Lower leg skin (tissue), 4 donors: ENCODE measurements at regions not wholly inside any gene's neighbourhood (a gene's known extent, or its start where the extent isn't known, plus 50 kb on each side); places are given as distances from the start of the nearest gene placed in this dataset.

Experiments
- DNase-seq, 2 donors: peaks; one replicate each; pipeline ENCODE4 v3.0.0-alpha.2; 2019; ENCODE audit warnings: low spot score in 2 of 2
- H3K4me3 ChIP-seq: fragments of 200-600 bp; sonication (generic); 2 replicates; pipeline ENCODE4 v1.5.1; 2017; ENCODE audit warnings: mild to moderate bottlenecking, low read depth; ENCODE audit not compliant: poor library complexity, severe bottlenecking
- CTCF ChIP-seq, 3 donors: fragments of 450-650 bp; IDR thresholded peaks; one replicate each; pipeline ENCODE4 v1.5.1; 2016; ENCODE audit warnings: antibody characterized with exemption in 3 of 3, mild to moderate bottlenecking in 3 of 3, moderate library complexity in 2 of 3
- POLR2A ChIP-seq, 2 donors: fragments of 450-650 bp; IDR thresholded peaks; one replicate each; pipeline ENCODE4 v1.6.1; 2016 to 2017; ENCODE audit warnings: antibody characterized with exemption in 2 of 2, mild to moderate bottlenecking in 1 of 2, moderate library complexity in 1 of 2
- WGBS, 2 donors: methylation state at CpG; one replicate each; pipeline ENCODE4 v1.1.5; 2018; 5-methylcytosine and 5-hydroxymethylcytosine counted together
- intact Hi-C: fragments of 100-400 bp; cut with DNase I; formaldehyde crosslinking; loops from one replicate; pipeline ENCODE4 v1.15.0; 2023; ENCODE audit warnings: low total_unique reads

GRCh38 chr10:88187472-88187871 lies 324.0 kb downstream of the PTEN start:
- DNase-seq: no peak
- 79 to 85% methylated on average over 2 of the region's 2 CpGs for WGBS, 2 donors
- TF ChIP-seq POLR2A (IDR thresholded peaks at IDR 0.05): no peak
- TF ChIP-seq CTCF (IDR thresholded peaks at IDR 0.05): no peak
- intact Hi-C loops: no loop called here
- no peak overlapping the region for H3K4me3 ChIP-seq

- H3K4me3 ChIP-seq: no peak overlapping the region
- 76 to 80% methylated on average over 2 of the region's 2 CpGs for WGBS, 2 donors
- no peak for DNase-seq
- intact Hi-C loops: no loop called here
- TF ChIP-seq POLR2A (IDR thresholded peaks at IDR 0.05) (no peak), CTCF (IDR thresholded peaks at IDR 0.05) (no peak)
Measured at GRCh38 chr10:88190123-88190522, 326.7 kb downstream of the PTEN start.

GRCh38 chr10:88190540-88191235 lies 327.3 kb downstream of the PTEN start:
- 70 to 71% methylated on average over 5 of the region's 5 CpGs for WGBS, 2 donors
- no peak for TF ChIP-seq POLR2A (IDR thresholded peaks at IDR 0.05)
- intact Hi-C loops: no loop called here
- DNase-seq: no peak
- H3K4me3 ChIP-seq: no peak overlapping the region

- TF ChIP-seq CTCF (IDR thresholded peaks at IDR 0.05): no peak
- no peak for TF ChIP-seq POLR2A (IDR thresholded peaks at IDR 0.05)
- no peak for DNase-seq
- H3K4me3 ChIP-seq: no peak overlapping the region
- intact Hi-C loops: no loop called here
- 95% methylated on average over 7 of the region's 7 CpGs for WGBS, 2 donors
Measured at GRCh38 chr10:88193018-88193417, 329.6 kb downstream of the PTEN start.

GRCh38 chr10:88194041-88194887 lies 330.8 kb downstream of the PTEN start:
- WGBS, 2 donors: 66 to 74% methylated on average over 3 of the region's 3 CpGs
- no peak overlapping the region for H3K4me3 ChIP-seq
- TF ChIP-seq POLR2A (IDR thresholded peaks at IDR 0.05) (no peak), CTCF (IDR thresholded peaks at IDR 0.05) (no peak)
- intact Hi-C loops: no loop called here
- peak in 1 of 2 donors; percentile 32 for DNase-seq

GRCh38 chr10:88194961-88195367 lies 331.5 kb downstream of the PTEN start:
- TF ChIP-seq CTCF (IDR thresholded peaks at IDR 0.05) (no peak), POLR2A (IDR thresholded peaks at IDR 0.05) (no peak)
- intact Hi-C loops: no loop called here
- DNase-seq: no peak
- no peak overlapping the region for H3K4me3 ChIP-seq
- 14 to 21% methylated on average over 2 of the region's 2 CpGs for WGBS, 2 donors
